ENCODE measurements at regions not wholly inside any gene's neighbourhood (a gene's known extent, or its start where the extent isn't known, plus 50 kb on each side); places are given as distances from the start of the nearest gene placed in this dataset.

DNA sequence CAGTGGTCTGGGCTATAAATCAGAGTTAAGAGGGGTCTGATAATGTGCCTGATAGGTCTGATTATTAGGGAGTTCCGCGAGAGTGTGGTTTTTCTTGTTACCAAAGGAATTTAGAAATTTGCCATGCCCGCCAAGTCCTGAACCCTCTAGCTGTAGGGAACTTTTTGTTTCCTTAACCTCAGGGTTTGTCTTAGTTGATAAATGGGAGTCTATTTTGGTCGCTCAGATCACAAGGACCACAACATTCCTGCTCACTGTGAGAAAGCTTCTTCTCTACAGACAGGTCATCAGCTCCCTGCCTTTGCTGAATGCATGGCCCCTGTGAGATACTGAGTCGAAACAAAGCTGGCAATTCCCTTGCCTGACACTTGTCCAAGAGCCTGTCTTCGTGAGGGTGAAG, 497.8 kb downstream of the HS3ST4 start:
- no peak for DNase-seq (ENCODE audit: low spot score)

- DNase-seq (ENCODE audit: low spot score): no peak
Measured at GRCh38 chr16:26194526-26194925, 502.8 kb downstream of the HS3ST4 start.

GRCh38 chr16:26195225-26195624, 503.5 kb downstream of the HS3ST4 start:
- DNase-seq (ENCODE audit: low spot score): no peak

GRCh38 chr16:26196310-26196709, 504.6 kb downstream of the HS3ST4 start:
- DNase-seq (ENCODE audit: low spot score): no peak

DNA sequence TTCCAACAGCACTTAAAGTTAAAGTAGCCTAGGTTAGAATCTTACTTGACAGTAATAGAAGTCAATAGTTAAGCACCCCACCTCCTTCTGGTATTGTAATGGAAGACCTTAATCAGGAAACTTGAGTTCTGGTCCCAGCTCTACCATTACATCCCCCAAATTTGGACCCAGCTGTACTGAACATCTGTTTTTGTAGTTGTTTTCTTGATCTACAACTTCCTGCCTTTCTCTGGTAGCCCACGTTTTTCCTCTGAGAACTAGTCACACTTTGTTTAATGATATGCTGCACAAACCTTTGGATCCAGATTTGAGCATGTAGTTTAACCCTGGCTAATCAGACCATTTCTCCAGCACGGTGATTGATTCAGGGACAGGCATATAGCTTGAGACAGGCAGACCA, 505.0 kb downstream of the HS3ST4 start:
- no peak for DNase-seq (ENCODE audit: low spot score)

DNA sequence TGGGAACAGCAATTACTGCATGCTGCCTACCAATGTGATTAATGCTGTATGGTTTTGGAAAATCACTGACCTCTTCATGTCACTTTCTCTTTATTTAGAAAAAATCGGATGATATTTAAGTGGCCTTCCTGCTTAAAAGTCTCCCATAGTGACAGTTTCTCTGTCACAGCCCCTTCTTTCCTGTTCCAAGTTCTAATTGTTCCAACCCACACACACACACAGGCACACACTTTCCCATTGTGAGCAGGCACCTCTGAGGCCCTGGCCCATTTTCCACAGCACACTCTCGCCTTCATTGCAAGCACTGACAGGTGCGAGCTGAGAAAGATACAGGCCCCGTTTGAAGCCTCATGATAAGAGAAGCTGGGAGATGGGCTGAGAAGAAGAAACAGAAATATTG, 505.9 kb downstream of the HS3ST4 start:
- DNase-seq (ENCODE audit: low spot score): no peak

DNA sequence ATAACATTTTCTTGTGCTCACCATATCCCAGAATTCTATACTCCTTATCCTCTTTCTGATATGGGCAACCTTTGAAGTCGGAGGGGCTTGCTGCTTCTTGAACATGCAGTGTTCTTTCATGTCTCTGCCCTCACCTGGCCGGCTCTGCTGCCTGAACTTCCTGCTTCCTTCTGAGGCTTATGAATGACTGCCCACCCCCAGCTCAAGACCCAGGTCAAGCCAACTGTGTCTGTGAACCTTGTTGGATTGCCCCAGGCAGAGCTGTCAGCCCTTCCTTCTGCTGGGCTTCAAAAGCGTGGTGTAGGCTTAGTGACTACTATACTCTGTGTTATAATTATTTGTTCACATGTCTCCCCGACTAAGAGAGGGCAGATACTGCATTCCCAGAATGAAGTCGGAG, 506.5 kb downstream of the HS3ST4 start:
- DNase-seq (ENCODE audit: low spot score): no peak

DNA sequence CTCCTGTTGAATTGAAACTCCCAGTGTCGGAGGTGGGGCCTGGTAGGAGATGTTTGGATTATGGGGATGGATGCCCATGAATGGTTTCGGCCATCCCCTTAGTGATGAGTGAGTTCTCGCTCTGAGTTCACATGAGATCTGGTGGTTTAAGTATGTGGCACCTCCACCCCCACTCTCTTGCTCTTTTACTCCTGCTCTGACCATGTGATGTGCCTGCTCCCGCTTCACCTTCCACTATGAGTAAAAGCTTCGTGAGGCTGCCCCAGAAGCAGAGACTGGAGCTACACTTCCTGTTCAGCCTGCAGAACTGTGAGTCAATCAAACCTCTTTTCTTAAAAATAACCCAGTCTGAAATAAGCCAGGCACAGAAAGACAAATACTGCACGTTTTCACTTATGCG, 512.4 kb downstream of the HS3ST4 start:
- DNase-seq (ENCODE audit: low spot score): no peak

DNA sequence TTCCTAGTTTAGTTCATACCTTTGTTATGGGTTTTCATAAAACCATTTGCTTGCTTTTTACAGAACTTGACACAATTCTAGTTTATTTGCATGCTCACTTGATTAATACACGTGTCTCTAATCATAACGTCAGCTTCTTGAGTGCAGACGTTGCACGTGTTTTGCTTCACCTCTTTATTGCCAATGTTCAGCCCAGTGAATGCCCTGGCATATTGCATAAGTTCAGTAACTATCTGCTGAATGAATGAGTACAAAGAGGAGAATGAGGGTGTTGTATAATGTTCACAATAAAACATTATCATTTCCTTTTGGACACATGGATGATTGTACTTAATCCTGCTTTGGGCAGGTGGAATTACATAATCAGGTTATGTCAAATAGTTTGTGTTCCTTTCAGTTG, 519.8 kb downstream of the HS3ST4 start:
- DNase-seq (ENCODE audit: low spot score): no peak

- no peak for DNase-seq (ENCODE audit: low spot score)
Measured at GRCh38 chr16:26212599-26212998, 520.8 kb downstream of the HS3ST4 start.

- no peak for DNase-seq (ENCODE audit: low spot score)
Measured at GRCh38 chr16:26214581-26215174, 522.9 kb downstream of the HS3ST4 start.

DNA sequence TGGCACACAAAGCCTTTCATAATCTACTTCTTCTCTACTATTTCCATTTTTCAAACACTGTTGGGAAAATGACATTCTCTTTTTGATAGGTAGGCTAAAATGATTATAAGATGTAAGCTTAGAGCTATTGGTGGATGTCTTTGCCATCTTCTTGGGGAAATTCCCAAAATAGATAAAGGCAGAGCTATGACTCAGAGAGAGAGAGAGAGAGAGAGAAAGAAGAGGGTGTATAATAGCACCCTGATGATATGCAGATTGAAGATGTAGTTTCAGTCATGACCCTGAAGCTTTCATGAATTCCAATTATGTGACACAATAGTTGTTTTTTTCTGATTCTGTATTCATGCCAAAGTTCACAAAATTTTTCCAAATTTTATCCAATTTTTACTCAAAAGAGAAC, 529.1 kb downstream of the HS3ST4 start:
- peak; percentile 45 for DNase-seq (ENCODE audit: low spot score)

DNA sequence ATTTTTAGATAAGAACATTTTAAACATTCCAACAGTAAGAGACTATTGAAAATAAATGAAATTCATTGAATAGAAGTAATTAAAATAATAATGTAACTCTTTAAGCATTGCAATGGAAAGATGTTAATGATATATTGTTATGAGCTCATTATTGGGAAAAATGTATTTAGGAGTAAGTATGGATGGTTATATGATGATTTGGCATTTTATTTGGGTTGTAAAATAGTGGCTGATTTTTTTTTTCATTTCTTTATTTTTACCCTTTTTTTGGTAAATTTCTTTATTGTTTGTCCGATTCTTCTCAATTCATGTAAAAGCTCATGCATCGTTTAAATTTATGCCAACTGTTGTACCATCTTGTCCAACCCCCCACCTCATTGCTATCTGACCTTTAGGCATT, 539.9 kb downstream of the HS3ST4 start:
- no peak for DNase-seq (ENCODE audit: low spot score)

- no peak for DNase-seq (ENCODE audit: low spot score)
Measured at GRCh38 chr16:26240807-26241206, 549.0 kb downstream of the HS3ST4 start.

DNA sequence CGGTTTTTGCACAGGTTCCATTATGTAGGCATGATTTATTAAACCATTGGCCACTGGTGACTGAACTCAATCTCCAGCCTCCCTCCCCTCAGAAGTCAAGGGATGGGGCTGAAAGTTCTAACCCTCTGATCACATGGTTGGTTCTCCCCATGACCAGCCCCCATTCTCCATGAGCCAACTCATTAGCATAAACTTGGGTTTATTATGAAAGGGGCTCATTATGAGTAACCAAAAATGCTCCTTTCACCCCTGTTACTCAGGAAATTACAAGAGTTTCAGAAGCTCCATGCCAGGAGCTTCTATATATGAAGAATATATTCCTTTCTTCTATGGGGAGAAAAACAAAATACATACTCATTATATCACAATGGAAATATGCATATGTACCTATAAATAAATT, 555.3 kb downstream of the HS3ST4 start:
- no peak for DNase-seq (ENCODE audit: low spot score)

DNA sequence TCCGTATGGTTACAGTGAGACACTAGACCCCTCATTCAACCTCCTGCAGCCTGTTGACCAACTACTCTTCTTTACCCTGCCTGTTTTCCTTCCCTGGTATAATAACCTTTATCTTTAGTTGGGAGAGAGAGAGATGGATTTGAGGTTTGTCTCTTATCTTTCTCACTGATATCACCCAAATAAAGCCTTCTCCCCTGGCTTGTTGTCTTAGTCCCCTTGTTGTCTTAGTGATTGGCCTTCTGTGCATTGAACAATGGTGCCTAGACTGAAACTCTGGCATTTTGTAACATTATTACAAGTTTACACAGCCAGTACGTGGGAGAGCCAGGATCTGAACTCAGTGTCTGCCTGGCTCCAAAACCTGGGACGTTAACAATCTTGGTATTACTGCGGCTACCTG, 560.8 kb downstream of the HS3ST4 start:
- no peak for DNase-seq (ENCODE audit: low spot score)

DNA sequence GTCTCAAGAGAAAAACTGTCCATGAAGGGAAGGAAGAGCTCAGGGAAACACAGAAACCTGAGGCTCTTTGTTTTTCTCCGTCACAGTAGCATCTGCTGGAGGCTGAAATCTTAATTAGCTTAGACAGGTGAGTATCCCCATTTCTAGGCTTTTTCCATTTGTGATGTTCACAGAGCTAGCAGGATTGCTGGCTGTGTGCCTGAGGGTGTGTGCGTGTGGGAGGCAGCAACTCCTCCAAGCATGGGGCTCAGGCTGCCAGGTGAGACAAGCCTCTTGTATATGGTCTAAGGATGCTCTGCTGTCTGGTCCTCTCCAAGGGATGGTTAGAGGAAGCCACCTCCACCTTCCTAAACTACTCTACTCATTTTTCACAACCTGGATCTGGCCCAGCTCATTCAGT, 569.9 kb downstream of the HS3ST4 start:
- DNase-seq (ENCODE audit: low spot score): no peak

DNA sequence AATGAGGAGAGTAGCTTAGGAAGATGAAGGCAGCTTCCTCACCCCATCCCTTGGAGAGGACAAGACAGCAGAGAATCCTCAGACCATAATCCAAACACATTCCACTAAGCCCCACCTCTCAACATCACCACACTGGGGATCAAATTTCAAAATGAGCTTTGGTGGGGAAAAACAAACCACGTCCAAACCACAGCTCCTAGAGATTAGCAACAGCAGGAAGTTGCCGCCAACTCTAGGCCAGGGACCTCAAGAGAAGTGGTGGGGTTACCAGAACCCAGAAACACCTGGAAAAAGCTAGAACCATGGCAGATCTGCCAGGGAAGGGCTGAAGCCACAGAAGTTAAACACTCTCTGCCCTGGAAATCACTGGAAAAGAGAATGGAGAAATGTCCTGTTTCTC, 571.6 kb downstream of the HS3ST4 start:
- DNase-seq (ENCODE audit: low spot score): no peak

GRCh38 chr16:26267641-26268040, 575.9 kb downstream of the HS3ST4 start:
- DNase-seq (ENCODE audit: low spot score): no peak

GRCh38 chr16:26269673-26270072, 577.9 kb downstream of the HS3ST4 start:
- DNase-seq (ENCODE audit: low spot score): no peak

GRCh38 chr16:26273607-26274006, 581.8 kb downstream of the HS3ST4 start:
- DNase-seq (ENCODE audit: low spot score): no peak

GRCh38 chr16:26275021-26275590, 583.3 kb downstream of the HS3ST4 start:
- no peak for DNase-seq (ENCODE audit: low spot score)

DNA sequence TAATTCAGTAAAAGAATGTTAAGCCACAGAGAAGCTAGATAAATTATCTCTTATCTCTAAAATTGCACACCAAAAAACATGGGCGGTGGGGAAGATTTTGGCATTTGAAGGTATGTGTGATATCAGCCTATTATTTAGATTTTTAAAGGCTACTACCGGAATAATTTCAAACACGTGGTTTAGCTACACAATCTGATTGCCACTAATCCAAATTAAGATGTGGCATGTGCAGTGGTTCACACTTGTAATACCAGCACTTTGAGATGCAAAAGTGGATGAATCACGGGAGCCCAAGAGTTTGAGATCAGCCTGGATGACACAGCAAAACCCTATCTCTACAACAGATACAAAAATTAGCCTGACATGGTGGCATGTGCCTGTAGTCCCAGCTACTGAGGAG, 584.5 kb downstream of the HS3ST4 start:
- DNase-seq (ENCODE audit: low spot score): no peak

DNA sequence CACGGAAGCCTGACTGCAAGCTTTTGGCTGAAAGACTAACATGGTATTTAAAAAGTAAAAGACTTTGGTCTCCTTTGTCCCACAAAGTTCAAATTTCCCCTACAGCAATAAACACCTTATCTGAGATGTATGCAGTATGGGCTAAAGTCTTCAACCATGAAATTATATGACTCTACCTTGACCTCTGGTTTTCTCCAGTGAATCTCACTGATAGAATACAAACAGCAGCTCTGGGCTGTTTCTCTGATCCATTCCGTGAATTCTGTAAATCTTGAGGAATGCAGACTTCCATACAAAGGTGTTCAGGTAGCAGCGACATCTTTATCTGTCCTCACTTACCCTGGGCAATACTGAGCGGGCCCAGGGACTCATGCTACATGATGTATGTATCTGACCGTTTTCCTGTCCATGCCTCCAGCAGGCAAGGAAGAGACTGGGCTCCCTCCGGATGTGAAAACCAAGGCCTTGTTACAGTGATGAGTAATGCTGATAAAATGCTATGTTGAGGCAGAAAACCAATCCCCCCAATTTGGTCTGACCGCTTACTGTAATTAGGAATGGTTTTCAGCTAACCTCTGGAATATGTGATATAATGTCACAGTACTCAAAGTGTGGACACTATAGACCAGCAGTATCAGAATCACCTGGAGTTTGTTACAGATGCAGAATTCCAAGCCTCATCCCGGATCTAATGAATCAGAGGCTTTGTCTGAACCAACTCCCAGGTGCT, 589.8 kb downstream of the HS3ST4 start:
- DNase-seq (ENCODE audit: low spot score): no peak

All from putamen (tissue), 1 donor.